Muscle layer of colon (tissue), 2 donors: ENCODE measurements at regions not wholly inside any gene's neighbourhood (a gene's known extent, or its start where the extent isn't known, plus 50 kb on each side); places are given as distances from the start of the nearest gene placed in this dataset.

ENCODE experiments used
- H3K27ac ChIP-seq: one replicate; pipeline ENCODE4 v1.7.0; 2013; ENCODE audit warnings: low read depth, mild to moderate bottlenecking, low read length, moderate library complexity
- H3K27me3 ChIP-seq, 2 donors: one replicate each; pipeline ENCODE4 v1.7.0; 2013; ENCODE audit warnings: low read length in 2 of 2, mild to moderate bottlenecking in 2 of 2; ENCODE audit not compliant: insufficient read depth in 2 of 2, control insufficient read depth in 1 of 2
- H3K36me3 ChIP-seq: one replicate; pipeline ENCODE4 v1.7.0; 2013; ENCODE audit warnings: mild to moderate bottlenecking, low read length; ENCODE audit not compliant: insufficient read depth
- H3K4me1 ChIP-seq: one replicate; pipeline ENCODE4 v1.7.0; 2013; ENCODE audit warnings: mild to moderate bottlenecking, low read length; ENCODE audit not compliant: insufficient read depth
- H3K4me3 ChIP-seq, 2 donors: one replicate each; pipeline ENCODE4 v1.7.0; 2013; ENCODE audit warnings: low read length in 2 of 2, low read depth in 1 of 2, mild to moderate bottlenecking in 1 of 2, moderate library complexity in 1 of 2
- H3K9ac ChIP-seq: one replicate; pipeline ENCODE4 v1.7.0; 2013; ENCODE audit warnings: low read length
- H3K9me3 ChIP-seq: one replicate; pipeline ENCODE4 v1.7.0; 2013; ENCODE audit warnings: mild to moderate bottlenecking, low read length
- donor health status: abdominal sarcoma.
- donor health status: Adenocarcinoma of cecum.

DNA sequence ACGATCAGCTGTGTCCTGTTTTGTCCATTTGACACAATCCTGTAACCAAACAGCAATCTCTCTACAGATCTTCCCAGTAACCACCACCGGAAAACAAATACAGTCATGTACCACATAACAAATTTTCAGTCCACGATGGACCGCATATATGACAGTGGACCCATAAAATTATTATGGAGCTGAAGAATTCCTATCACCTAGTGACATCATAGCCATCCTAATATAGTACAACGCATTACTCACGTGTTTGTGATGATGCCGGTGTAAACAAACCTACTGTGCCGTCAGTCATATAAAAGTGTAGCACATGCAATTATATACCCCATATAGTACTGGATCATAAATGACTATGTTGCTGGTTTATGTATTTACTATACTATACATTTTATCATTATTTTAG, 133.7 kb upstream of the EDNRA start:
- Histone ChIP-seq H3K4me3 (no peak overlapping the region), H3K4me1 (no peaks in the 10 kb centered on the region), H3K36me3 (no peaks in the 10 kb centered on the region), H3K9me3 (no peaks in the 10 kb centered on the region), H3K27ac (no peak overlapping the region), H3K27me3 (no peaks in the 10 kb centered on the region), H3K9ac (no peak overlapping the region)

DNA sequence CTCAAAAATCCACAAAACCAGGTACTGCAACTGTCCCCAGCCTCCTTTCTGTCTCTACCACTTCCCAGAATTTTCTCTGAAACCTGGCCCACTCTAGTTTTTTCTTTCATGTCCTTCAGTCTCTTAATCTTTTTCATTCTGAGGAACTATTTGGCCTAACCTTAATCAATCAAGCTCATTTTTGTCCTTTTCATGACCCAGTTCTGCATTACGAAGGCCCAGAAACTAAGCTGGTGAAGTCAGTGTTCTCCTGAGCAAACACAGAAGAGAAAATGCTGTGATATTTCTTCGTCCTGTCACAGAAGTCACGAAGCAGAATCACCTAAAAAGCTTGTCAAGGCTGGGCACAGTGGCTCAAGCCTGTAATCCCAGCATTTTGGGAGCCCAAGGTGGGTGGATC, 131.7 kb upstream of the EDNRA start:
- Histone ChIP-seq H3K27me3 (no peaks in the 10 kb centered on the region), H3K9ac (no peak overlapping the region), H3K4me3 (no peak overlapping the region), H3K9me3 (no peaks in the 10 kb centered on the region), H3K36me3 (no peaks in the 10 kb centered on the region), H3K27ac (no peak overlapping the region), H3K4me1 (no peaks in the 10 kb centered on the region)

DNA sequence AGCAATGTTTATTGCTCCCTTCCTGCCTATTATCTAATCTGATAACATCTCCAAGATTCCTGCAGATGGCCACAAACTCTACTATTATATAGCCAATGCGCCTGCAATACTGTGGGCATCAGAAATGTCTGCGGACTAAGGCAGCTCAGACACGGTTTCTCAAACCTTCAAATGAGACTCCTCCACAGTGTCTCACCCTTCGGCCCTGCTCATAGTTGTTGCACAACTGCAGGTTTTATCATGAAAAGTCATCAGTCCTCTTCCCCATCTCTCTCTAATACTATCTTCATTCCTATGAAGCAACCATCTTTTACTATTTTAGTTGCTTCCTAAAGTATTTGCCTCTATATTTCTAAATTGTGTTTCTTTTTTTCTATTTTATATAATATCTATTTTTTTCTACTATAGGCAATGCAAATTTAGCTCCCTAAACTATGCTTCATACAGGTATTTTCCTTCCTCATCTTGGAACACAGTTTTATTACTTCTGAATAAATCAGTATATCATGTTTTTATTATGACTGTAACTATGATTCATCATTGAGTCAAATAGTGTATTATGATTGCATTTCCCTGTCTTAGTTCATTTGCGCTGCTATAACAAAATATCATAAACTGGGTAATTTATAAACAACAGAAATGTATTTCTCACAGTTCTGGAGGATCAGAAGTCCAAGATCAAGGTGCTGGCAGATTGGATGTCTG, 129.7 kb upstream of the EDNRA start:
- Histone ChIP-seq H3K9me3 (no peaks in the 10 kb centered on the region), H3K4me1 (no peaks in the 10 kb centered on the region), H3K27me3 (no peaks in the 10 kb centered on the region), H3K36me3 (no peaks in the 10 kb centered on the region), H3K27ac (no peak overlapping the region), H3K4me3 (no peak overlapping the region), H3K9ac (no peak overlapping the region)

DNA sequence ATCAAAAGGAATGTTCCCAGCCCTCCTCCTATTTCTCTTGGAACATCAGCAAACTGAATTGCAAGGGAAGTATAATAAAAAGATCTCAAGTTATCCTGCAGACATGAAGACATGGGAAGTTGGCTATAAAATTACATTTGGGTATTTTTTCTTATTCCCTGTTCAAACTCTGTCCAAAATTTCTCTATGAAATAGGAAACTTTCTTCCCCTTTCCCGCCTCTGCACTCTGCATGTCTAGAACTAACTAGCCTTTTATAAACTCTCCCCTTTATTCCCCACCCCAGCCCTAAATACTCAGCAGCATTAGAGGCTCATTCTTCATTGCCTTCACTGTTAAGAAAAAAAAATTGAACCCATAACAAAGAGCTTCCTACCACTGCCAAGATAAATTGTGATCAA, 126.7 kb upstream of the EDNRA start:
- Histone ChIP-seq H3K4me1 (no peaks in the 10 kb centered on the region), H3K4me3 (no peak overlapping the region), H3K36me3 (no peaks in the 10 kb centered on the region), H3K27me3 (no peaks in the 10 kb centered on the region), H3K27ac (no peak overlapping the region), H3K9ac (no peak overlapping the region), H3K9me3 (no peaks in the 10 kb centered on the region)

DNA sequence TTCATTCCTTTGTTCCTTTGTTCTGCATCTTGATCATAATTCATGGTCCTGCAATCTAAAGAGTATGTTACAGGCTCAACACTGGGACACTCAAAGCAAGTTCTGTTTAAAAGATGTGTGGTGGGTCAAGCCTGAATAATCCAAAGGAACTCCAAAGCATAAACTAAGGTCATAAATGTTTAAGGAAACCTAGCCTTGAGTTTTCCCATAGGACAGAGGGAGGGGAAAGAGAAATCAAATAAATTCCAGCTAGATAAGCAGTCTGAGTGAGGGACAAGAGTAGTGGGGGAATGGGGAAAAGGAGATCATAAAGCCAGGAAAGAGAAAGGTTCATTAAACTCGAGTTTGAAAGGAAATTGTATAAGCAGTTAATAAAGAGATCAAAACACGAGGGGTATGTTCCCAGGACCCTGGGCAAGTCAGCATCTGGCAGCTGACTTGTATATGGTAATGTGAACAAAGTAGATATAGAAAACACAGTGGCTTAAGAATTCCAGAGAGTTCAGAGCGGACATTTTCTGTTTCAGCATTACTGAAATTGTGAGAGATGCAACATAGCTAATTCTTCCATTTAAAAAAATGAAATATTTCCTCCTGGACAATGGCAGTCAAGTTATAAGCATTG, 125.8 kb upstream of the EDNRA start:
- Histone ChIP-seq H3K4me1 (no peaks in the 10 kb centered on the region), H3K9me3 (no peaks in the 10 kb centered on the region), H3K9ac (no peak overlapping the region), H3K27ac (no peak overlapping the region), H3K4me3 (no peak overlapping the region), H3K27me3 (no peaks in the 10 kb centered on the region), H3K36me3 (no peaks in the 10 kb centered on the region)

DNA sequence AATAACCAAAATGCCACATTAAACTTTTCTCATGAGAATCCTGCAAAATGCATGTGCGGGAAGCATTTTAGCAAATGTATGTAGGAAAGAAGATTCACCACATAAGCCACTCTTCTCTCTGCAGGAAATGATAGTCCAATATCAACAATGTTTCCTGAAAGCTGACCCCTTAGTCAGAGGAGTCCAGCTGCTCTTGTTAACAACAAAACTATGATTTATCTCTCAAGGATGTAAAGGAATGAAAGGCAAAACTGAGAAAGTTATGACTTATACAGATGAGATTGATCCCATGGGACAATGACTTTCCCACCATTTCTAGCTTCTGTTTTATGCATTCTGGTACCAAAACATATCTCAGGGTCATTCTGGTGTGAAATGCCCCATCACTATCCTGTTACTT, 125.0 kb upstream of the EDNRA start:
- no peak overlapping the region for H3K4me3 ChIP-seq
- H3K9me3 ChIP-seq = no peaks in the 10 kb centered on the region
- no peak overlapping the region for H3K27ac ChIP-seq

DNA sequence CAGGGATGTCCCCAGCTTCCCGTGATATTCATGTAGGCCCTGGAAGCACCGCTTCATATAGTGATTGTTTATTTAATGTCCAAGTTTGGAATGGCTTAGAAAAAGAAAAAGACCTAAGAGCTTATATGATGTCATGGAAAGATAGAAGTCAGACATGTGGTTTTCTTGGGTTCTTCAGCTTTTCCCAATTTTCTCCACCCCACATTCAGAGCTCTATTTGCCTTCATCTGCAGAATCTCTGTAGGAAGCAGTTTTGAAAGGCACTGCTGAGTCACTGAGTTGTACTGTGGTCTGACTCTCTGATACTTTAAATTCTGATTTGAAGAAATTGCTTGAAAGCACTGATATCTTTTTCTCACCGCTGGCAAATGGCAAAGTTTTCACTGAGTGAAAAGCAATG, 120.6 kb upstream of the EDNRA start:
- H3K4me3 ChIP-seq = no peak overlapping the region
- H3K36me3 ChIP-seq = no peaks in the 10 kb centered on the region
- no peaks in the 10 kb centered on the region for H3K9me3 ChIP-seq
- no peak overlapping the region for H3K27ac ChIP-seq
- H3K9ac ChIP-seq = no peak overlapping the region
- H3K4me1 ChIP-seq = peaks cover 10% of the 10 kb centered on the region
- no peaks in the 10 kb centered on the region for H3K27me3 ChIP-seq

More for the DNA sequence above, 125.0 kb upstream of the EDNRA start:
- Histone ChIP-seq H3K9ac (no peak overlapping the region), H3K27me3 (no peaks in the 10 kb centered on the region), H3K4me1 (no peaks in the 10 kb centered on the region), H3K36me3 (no peaks in the 10 kb centered on the region)

DNA sequence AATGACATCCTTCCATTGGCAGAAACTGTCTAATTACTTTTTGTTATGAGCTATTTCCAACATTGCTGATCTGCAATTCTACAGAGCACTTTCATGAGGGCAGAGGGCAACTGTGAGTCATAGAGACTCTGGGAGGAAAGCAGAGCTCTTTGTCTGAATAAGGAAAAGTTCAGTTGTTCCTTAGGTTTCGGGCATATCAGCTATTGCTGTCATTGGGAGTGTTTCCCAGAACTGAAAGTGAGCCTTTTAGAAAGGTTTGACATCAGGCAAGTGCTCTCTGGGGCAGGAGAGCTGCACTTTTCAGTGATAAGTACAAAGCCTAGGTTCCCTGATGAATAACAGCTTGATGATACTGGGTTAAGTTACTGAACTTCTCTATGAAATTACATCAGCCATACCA, 119.2 kb upstream of the EDNRA start:
- Histone ChIP-seq H3K27me3 (no peaks in the 10 kb centered on the region), H3K4me1 (peaks cover 10% of the 10 kb centered on the region), H3K4me3 (no peak overlapping the region), H3K27ac (no peak overlapping the region), H3K9me3 (no peaks in the 10 kb centered on the region), H3K9ac (no peak overlapping the region), H3K36me3 (no peaks in the 10 kb centered on the region)

DNA sequence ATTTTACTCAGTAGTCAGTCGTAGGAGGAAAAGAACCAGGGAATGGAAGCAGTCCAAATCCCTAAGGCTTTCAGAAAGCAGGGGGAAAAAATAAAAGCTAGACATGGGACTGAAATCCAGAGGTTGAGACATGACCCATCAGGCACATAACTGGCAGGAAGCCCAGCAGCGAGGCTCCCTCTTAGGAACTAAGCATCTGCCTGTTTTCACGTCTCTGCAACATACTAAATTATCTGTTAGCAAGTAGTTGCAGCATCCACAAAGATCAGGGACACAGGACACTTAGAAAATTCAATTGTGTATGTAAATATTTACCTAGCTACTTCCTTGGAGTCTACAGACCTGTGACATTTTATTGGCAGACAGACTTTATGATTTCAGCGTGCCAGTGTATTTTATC, 118.0 kb upstream of the EDNRA start:
- no peaks in the 10 kb centered on the region for H3K9me3 ChIP-seq
- no peak overlapping the region for H3K4me3 ChIP-seq
- no peak overlapping the region for H3K9ac ChIP-seq
- H3K27me3 ChIP-seq = no peaks in the 10 kb centered on the region
- peaks cover 10% of the 10 kb centered on the region for H3K4me1 ChIP-seq
- H3K27ac ChIP-seq = no peak overlapping the region
- no peaks in the 10 kb centered on the region for H3K36me3 ChIP-seq

DNA sequence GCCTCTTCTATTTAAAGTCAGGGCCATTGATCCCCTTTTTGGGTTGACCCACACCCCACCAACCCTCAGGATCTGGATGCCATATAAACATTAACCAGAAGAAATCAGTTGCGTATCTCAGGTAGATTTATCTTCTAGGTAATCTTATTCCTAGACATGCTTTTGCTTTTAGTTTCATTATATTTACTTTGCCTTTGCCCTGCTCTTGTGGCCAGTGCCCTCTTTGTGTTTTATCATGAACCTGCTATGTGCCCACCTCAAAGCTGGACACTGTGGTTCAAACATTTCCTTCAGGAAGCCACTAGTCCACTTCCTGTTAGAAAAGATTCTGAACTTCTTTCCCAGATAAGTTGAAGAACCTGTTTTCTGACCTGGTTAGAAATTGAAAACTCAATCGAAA, 117.4 kb upstream of the EDNRA start:
- Histone ChIP-seq H3K27ac (no peak overlapping the region), H3K4me1 (peaks cover 10% of the 10 kb centered on the region), H3K4me3 (no peak overlapping the region), H3K36me3 (no peaks in the 10 kb centered on the region), H3K9me3 (no peaks in the 10 kb centered on the region), H3K9ac (no peak overlapping the region), H3K27me3 (no peaks in the 10 kb centered on the region)

DNA sequence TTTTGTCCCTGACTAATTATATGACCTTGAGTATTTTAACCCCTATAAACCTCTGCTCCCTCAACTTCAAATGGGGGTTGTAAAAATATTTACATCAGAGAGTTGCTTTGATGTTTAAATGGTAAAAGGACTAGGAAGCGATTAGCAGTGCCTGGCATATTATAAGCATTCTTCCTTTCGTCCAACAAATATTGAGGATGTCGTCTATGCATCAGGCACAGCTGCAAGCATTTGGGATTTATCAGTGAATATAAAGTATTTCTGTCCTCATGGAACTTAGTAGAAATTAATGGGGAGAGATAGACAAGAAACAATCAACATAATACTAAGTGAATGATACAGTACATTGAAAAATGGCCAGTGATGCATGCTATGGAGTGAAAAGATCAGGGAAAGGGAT, 115.5 kb upstream of the EDNRA start:
- Histone ChIP-seq H3K27ac (no peak overlapping the region), H3K36me3 (no peaks in the 10 kb centered on the region), H3K4me1 (peaks cover 10% of the 10 kb centered on the region), H3K27me3 (no peaks in the 10 kb centered on the region), H3K4me3 (no peak overlapping the region), H3K9me3 (no peaks in the 10 kb centered on the region), H3K9ac (no peak overlapping the region)

DNA sequence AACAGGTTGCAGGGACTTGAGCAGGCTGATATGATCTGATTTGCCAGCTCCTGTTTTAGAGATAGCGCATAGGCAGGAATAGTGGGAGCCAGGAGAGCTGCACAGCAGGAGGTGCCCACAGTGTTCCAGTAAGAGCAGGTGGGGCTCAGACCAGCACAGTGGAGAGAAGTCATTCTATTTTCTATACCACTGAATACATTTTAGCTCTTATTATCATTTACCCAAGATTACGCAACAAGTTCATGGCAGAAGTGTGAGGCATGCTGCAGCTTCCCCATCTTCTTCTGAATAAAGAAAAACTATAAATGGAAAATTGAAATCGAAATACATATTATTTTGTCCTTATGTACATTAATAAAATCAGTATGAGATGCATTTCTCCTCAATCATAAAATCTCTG, 114.7 kb upstream of the EDNRA start:
- Histone ChIP-seq H3K9ac (no peak overlapping the region), H3K4me1 (peaks cover 10% of the 10 kb centered on the region), H3K36me3 (no peaks in the 10 kb centered on the region), H3K27ac (no peak overlapping the region), H3K27me3 (no peaks in the 10 kb centered on the region), H3K4me3 (no peak overlapping the region), H3K9me3 (no peaks in the 10 kb centered on the region)
